IMR-90 (cell line): ENCODE measurements at regions not wholly inside any gene's neighbourhood (a gene's known extent, or its start where the extent isn't known, plus 50 kb on each side); places are given as distances from the start of the nearest gene placed in this dataset. TPM values are rescaled to one million over a fixed set of nuclear protein-coding genes. Genes with fewer than 3 reads are reported as not detected.

Experiments used
- microRNA-seq, 2 experiments: library from miRNA; stranded (forward) in 1 of 2; unstranded in 1 of 2; fragments of 10-50 nt in 1 of 2; fragments of <30 nt in 1 of 2; gene quantifications in 1 of 2; microRNA quantifications in 1 of 2; one replicate each; pipeline versions ENCODE3 to v1.1.0; 2013 to 2020; ENCODE audit not compliant: insufficient read depth in 1 of 2, insufficient read length in 1 of 2, unreplicated experiment in 1 of 2
- small RNA-seq, 5 experiments: library from RNA; depleted of rRNA; stranded (forward); fragments of <200 nt; gene quantifications; one replicate each; pipeline ENCODE3, GENCODE V24; 2012

Small RNA genes in the stretch of these regions (microRNA-seq; reads per million reads assigned to microRNA genes)
- gene AL049861.1 (ENCODE audit: insufficient read depth, insufficient read length), result not detected
- gene RF02271 (ENCODE audit: insufficient read depth, insufficient read length), result not detected
- not detected for gene RN7SL583P (ENCODE audit: insufficient read depth, insufficient read length)
- not detected for gene RNA5SP52 (ENCODE audit: insufficient read depth, insufficient read length)

Small RNA genes in the stretch of these regions (small RNA-seq; reads per million reads assigned to genes)
- gene AL049861.1 (0 reads per million in 5 experiments), gene RF02271 (0 reads per million in 5 experiments), gene RN7SL583P (0 reads per million in 5 experiments), gene RNA5SP52 (0 to 11.4 (median 1.2) reads per million in 5 experiments)
